ENCODE measurements at regions not wholly inside any gene's neighbourhood (a gene's known extent, or its start where the extent isn't known, plus 50 kb on each side); places are given as distances from the start of the nearest gene placed in this dataset.

GRCh38 chr13:65917731-65918130 is 1312.4 kb downstream of the PCDH9 start:
- TF ChIP-seq CTCF (IDR thresholded peaks at IDR 0.05) (no peak), POLR2A (IDR thresholded peaks at IDR 0.05) (no peak)
